ENCODE measurements at regions not wholly inside any gene's neighbourhood (a gene's known extent, or its start where the extent isn't known, plus 50 kb on each side); places are given as distances from the start of the nearest gene placed in this dataset.

GRCh38 chr4:85362550-85362949, 112.4 kb upstream of the ARHGAP24 start:
- Histone ChIP-seq H3K27ac (no peak overlapping the region), H3K4me1 (no peaks in the 10 kb centered on the region), H3K9me3 (no peaks in the 10 kb centered on the region), H3K27me3 (no peaks in the 10 kb centered on the region), H3K4me3 (no peak overlapping the region), H3K36me3 (no peaks in the 10 kb centered on the region)
- TF ChIP-seq POLR2A (IDR thresholded peaks at IDR 0.05) (no peak), CTCF (IDR thresholded peaks at IDR 0.05) (no peak), POLR2AphosphoS5 (IDR thresholded peaks at IDR 0.05) (no peak)
- no peak for DNase-seq (ENCODE audit: low spot score in 2 of 2)
- intact Hi-C loops (cut with DNase I; ENCODE audit: low total_unique reads) = no loop called here

- no peaks in the 10 kb centered on the region for H3K9me3 ChIP-seq
- no peak for DNase-seq (ENCODE audit: low spot score in 2 of 2)
- H3K27ac ChIP-seq = no peak overlapping the region
- H3K36me3 ChIP-seq = no peaks in the 10 kb centered on the region
- no peaks in the 10 kb centered on the region for H3K4me1 ChIP-seq
- intact Hi-C loops (cut with DNase I; ENCODE audit: low total_unique reads) = no loop called here
- no peak for TF ChIP-seq POLR2A (IDR thresholded peaks at IDR 0.05)
- no peak overlapping the region for H3K4me3 ChIP-seq
- H3K27me3 ChIP-seq = no peaks in the 10 kb centered on the region
These were observed 107.1 kb upstream of the ARHGAP24 start for GRCh38 chr4:85367815-85368214.

DNA sequence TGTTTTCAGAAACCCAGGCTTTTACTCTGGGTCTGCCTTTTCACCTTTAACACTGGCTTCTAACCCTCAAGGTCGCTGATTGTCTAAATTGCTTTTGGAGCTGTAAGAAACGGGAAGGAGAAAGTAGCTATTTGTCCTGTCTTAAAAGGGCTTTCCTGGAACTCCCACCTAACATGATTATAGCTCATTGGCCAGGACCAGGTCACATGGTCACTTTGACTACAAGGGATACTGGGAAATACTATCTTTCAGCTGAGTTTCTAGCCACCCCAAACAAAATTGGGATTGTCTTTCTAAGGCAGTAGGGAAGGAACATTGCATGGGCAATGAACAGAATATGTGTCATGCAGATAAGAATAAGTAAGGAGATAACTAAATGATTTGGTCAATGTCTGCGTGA, 106.7 kb upstream of the ARHGAP24 start:
- DNase-seq (ENCODE audit: low spot score in 2 of 2) = no peak
- Histone ChIP-seq H3K36me3 (no peaks in the 10 kb centered on the region), H3K4me3 (no peak overlapping the region), H3K27me3 (no peaks in the 10 kb centered on the region), H3K27ac (no peak overlapping the region), H3K4me1 (no peaks in the 10 kb centered on the region), H3K9me3 (no peaks in the 10 kb centered on the region)
- TF ChIP-seq POLR2A (IDR thresholded peaks at IDR 0.05) (no peak), CTCF (IDR thresholded peaks at IDR 0.05) (no peak), POLR2AphosphoS5 (IDR thresholded peaks at IDR 0.05) (no peak)
- intact Hi-C loops (cut with DNase I; ENCODE audit: low total_unique reads) = no loop called here

- H3K9me3 ChIP-seq = no peaks in the 10 kb centered on the region
- no peaks in the 10 kb centered on the region for H3K27me3 ChIP-seq
- intact Hi-C loops (cut with DNase I; ENCODE audit: low total_unique reads) = no loop called here
- no peak overlapping the region for H3K27ac ChIP-seq
- no peaks in the 10 kb centered on the region for H3K36me3 ChIP-seq
- no peak for DNase-seq (ENCODE audit: low spot score in 2 of 2)
- no peaks in the 10 kb centered on the region for H3K4me1 ChIP-seq
- no peak for TF ChIP-seq CTCF (IDR thresholded peaks at IDR 0.05)
- TF ChIP-seq POLR2AphosphoS5 (IDR thresholded peaks at IDR 0.05) = no peak
- TF ChIP-seq POLR2A (IDR thresholded peaks at IDR 0.05) = no peak
- H3K4me3 ChIP-seq = no peak overlapping the region
These were observed 106.0 kb upstream of the ARHGAP24 start for GRCh38 chr4:85368932-85369331.

- no peak for DNase-seq (ENCODE audit: low spot score in 2 of 2)
- TF ChIP-seq POLR2A (IDR thresholded peaks at IDR 0.05) (no peak), POLR2AphosphoS5 (IDR thresholded peaks at IDR 0.05) (no peak), CTCF (IDR thresholded peaks at IDR 0.05) (no peak)
- intact Hi-C loops (cut with DNase I; ENCODE audit: low total_unique reads) = loop anchor here (5.0 kb wide), 1 partner anchor 442 kb away; no protein-coding TSS in a partner anchor
- H3K36me3 ChIP-seq = no peaks in the 10 kb centered on the region
- no peak overlapping the region for H3K4me3 ChIP-seq
- H3K27ac ChIP-seq = no peak overlapping the region
- H3K4me1 ChIP-seq = no peaks in the 10 kb centered on the region
- no peaks in the 10 kb centered on the region for H3K9me3 ChIP-seq
- no peaks in the 10 kb centered on the region for H3K27me3 ChIP-seq
These were observed 105.1 kb upstream of the ARHGAP24 start for GRCh38 chr4:85369703-85370380.
